GM23248 (cell line): ENCODE measurements at regions not wholly inside any gene's neighbourhood (a gene's known extent, or its start where the extent isn't known, plus 50 kb on each side); places are given as distances from the start of the nearest gene placed in this dataset.

Experiments used
- DNase-seq: peaks from one replicate; pipeline ENCODE4 v3.0.0-alpha.2; 2015
- H2AFZ ChIP-seq: fragments of 200-600 bp; sonication (generic); 2 replicates; pipeline ENCODE4 v1.6.1; 2016; ENCODE audit warnings: antibody characterized with exemption
- H3F3A ChIP-seq: fragments of 200-600 bp; sonication (generic); 2 replicates; pipeline ENCODE4 v1.6.1; 2016; ENCODE audit warnings: mild to moderate bottlenecking, antibody characterized with exemption, mixed run types; ENCODE audit not compliant: insufficient read depth
- H3K27ac ChIP-seq: fragments of 200-600 bp; sonication (generic); 2 replicates; pipeline ENCODE4 v1.5.1; 2016; ENCODE audit warnings: mild to moderate bottlenecking
- H3K27me3 ChIP-seq: fragments of 200-600 bp; sonication (generic); replicated peaks from 2 replicates; pipeline ENCODE4 v1.6.1; 2016; ENCODE audit warnings: mild to moderate bottlenecking; ENCODE audit not compliant: insufficient read depth
- H3K36me3 ChIP-seq: fragments of 200-600 bp; sonication (generic); 2 replicates; pipeline ENCODE4 v1.6.1; 2016; ENCODE audit warnings: low read depth, mild to moderate bottlenecking
- H3K4me1 ChIP-seq: fragments of 200-600 bp; sonication (generic); 2 replicates; pipeline ENCODE4 v1.6.1; 2016; ENCODE audit warnings: mild to moderate bottlenecking; ENCODE audit not compliant: insufficient read depth
- H3K4me2 ChIP-seq: fragments of 200-600 bp; sonication (generic); one replicate; pipeline ENCODE4 v1.6.1; 2016; ENCODE audit warnings: mild to moderate bottlenecking; ENCODE audit not compliant: unreplicated experiment
- H3K4me3 ChIP-seq: fragments of 200-600 bp; sonication (generic); 2 replicates; pipeline ENCODE4 v1.5.1; 2016; ENCODE audit warnings: mild to moderate bottlenecking
- H3K79me2 ChIP-seq: fragments of 200-600 bp; sonication (generic); 2 replicates; pipeline ENCODE4 v1.6.1; 2016; ENCODE audit warnings: mild to moderate bottlenecking; ENCODE audit not compliant: insufficient read depth
- H3K9ac ChIP-seq: fragments of 200-600 bp; sonication (generic); 2 replicates; pipeline ENCODE4 v1.6.1; 2016; ENCODE audit warnings: mild to moderate bottlenecking
- H3K9me2 ChIP-seq: fragments of 200-600 bp; sonication (generic); 2 replicates; pipeline ENCODE4 v1.6.1; 2016; ENCODE audit warnings: mixed run types, mild to moderate bottlenecking, moderate library complexity; ENCODE audit not compliant: insufficient read depth
- H3K9me3 ChIP-seq: fragments of 200-600 bp; sonication (generic); one replicate; pipeline ENCODE4 v1.6.1; 2017; ENCODE audit warnings: low read depth
- H4K20me1 ChIP-seq: fragments of 200-600 bp; sonication (generic); 2 replicates; pipeline ENCODE4 v1.6.0; 2016; ENCODE audit not compliant: insufficient read depth
- EZH2 ChIP-seq: fragments of 200-600 bp; sonication (generic); IDR thresholded peaks from 2 replicates; pipeline ENCODE4 v1.6.1; 2018; ENCODE audit warnings: antibody characterized with exemption, mild to moderate bottlenecking; ENCODE audit not compliant: insufficient read depth, poor library complexity, severe bottlenecking
- EZH2phosphoT487 ChIP-seq: fragments of 200-600 bp; sonication (generic); IDR thresholded peaks from 2 replicates; pipeline ENCODE4 v1.6.1; 2018; ENCODE audit warnings: antibody characterized with exemption, moderate library complexity, mild to moderate bottlenecking, low read depth; ENCODE audit not compliant: insufficient read depth
- WGBS, 2 experiments: methylation state at CpG; one replicate each; pipeline ENCODE4 v1.1.6; 2015 to 2017; ENCODE audit warnings: low lambda C conversion rate in 2 of 2, low coverage in 1 of 2; ENCODE audit errors: missing lambda C conversion rate in 2 of 2; 5-methylcytosine and 5-hydroxymethylcytosine counted together
- in situ Hi-C: fragments of 300-500 bp; cut with MboI; formaldehyde crosslinking; loops from 2 replicates; pipeline ENCODE4 v1.15.0; 2020

GRCh38 chr3:124605781-124606579, 124.3 kb upstream of the UMPS start:
- Histone ChIP-seq H3K79me2 (no peaks in the 10 kb centered on the region), H2AFZ (no peak overlapping the region), H3F3A (peaks cover 3% of the 10 kb centered on the region; the same call in 1 of the 2 replicates), H3K9ac (no peak overlapping the region), H3K9me2 (no peaks in the 10 kb centered on the region), H3K36me3 (no peaks in the 10 kb centered on the region), H4K20me1 (no peaks in the 10 kb centered on the region), H3K27ac (no peak overlapping the region), H3K9me3 (no peaks in the 10 kb centered on the region), H3K4me1 (peaks cover 9% of the 10 kb centered on the region), H3K4me3 (no peak overlapping the region), H3K4me2 (no peak overlapping the region), H3K27me3 (peaks cover 19% of the 10 kb centered on the region; the same call in 1 of the 2 replicates)
- 26 to 28% methylated on average over 6 of the region's 6 CpGs for WGBS, 2 experiments
- in situ Hi-C loops = no loop called here
- DNase-seq = no peak
- TF ChIP-seq EZH2 (no peak), EZH2phosphoT487 (no peak)

GRCh38 chr3:124607163-124607562, 123.1 kb upstream of the UMPS start:
- H3K27me3 ChIP-seq = peaks cover 19% of the 10 kb centered on the region; the same call in 1 of the 2 replicates
- WGBS, 2 experiments = 3 to 4% methylated on average over 1 of the region's 1 CpG
- no peaks in the 10 kb centered on the region for H4K20me1 ChIP-seq
- peaks cover 9% of the 10 kb centered on the region for H3K4me1 ChIP-seq
- no peak overlapping the region for H2AFZ ChIP-seq
- no peaks in the 10 kb centered on the region for H3K79me2 ChIP-seq
- no peak for TF ChIP-seq EZH2
- no peak for TF ChIP-seq EZH2phosphoT487
- H3F3A ChIP-seq = peaks cover 3% of the 10 kb centered on the region; the same call in 1 of the 2 replicates
- in situ Hi-C loops = no loop called here
- no peaks in the 10 kb centered on the region for H3K9me3 ChIP-seq
- H3K9me2 ChIP-seq = no peaks in the 10 kb centered on the region
- H3K4me3 ChIP-seq = no peak overlapping the region
- no peak overlapping the region for H3K9ac ChIP-seq
- peak; percentile 79 for DNase-seq
- H3K4me2 ChIP-seq = no peak overlapping the region
- H3K36me3 ChIP-seq = no peaks in the 10 kb centered on the region
- H3K27ac ChIP-seq = no peak overlapping the region

GRCh38 chr3:124609402-124609801, 120.8 kb upstream of the UMPS start:
- TF ChIP-seq EZH2phosphoT487 = no peak
- no peak overlapping the region for H3K4me2 ChIP-seq
- H3K9me3 ChIP-seq = no peaks in the 10 kb centered on the region
- no peaks in the 10 kb centered on the region for H3K36me3 ChIP-seq
- 0 out of 2 replicates have a peak, but pooled peaks cover 7% of the 10 kb centered on the region for H3K27me3 ChIP-seq
- no peaks in the 10 kb centered on the region for H3K79me2 ChIP-seq
- no peak overlapping the region for H3K27ac ChIP-seq
- H3K4me3 ChIP-seq = no peak overlapping the region
- no peak overlapping the region for H2AFZ ChIP-seq
- H3K9ac ChIP-seq = no peak overlapping the region
- peaks cover 3% of the 10 kb centered on the region; the same call in 1 of the 2 replicates for H3F3A ChIP-seq
- no peaks in the 10 kb centered on the region for H4K20me1 ChIP-seq
- DNase-seq = peak; percentile 48
- 69 to 75% methylated on average over 3 of the region's 3 CpGs for whole genome bisulfite sequencing, 2 experiments
- H3K4me1 ChIP-seq = peaks cover 9% of the 10 kb centered on the region
- no peaks in the 10 kb centered on the region for H3K9me2 ChIP-seq
- in situ Hi-C loops = no loop called here

- Histone ChIP-seq H3K9me2 (no peaks in the 10 kb centered on the region), H3F3A (peaks cover 3% of the 10 kb centered on the region; the same call in 1 of the 2 replicates), H3K9ac (no peak overlapping the region), H2AFZ (no peak overlapping the region), H3K36me3 (no peaks in the 10 kb centered on the region), H3K27ac (no peak overlapping the region), H3K4me3 (no peak overlapping the region), H3K9me3 (no peaks in the 10 kb centered on the region), H3K79me2 (no peaks in the 10 kb centered on the region), H3K4me2 (no peak overlapping the region), H3K27me3 (peaks cover 7% of the 10 kb centered on the region; the same call in 1 of the 2 replicates), H3K4me1 (peaks cover 9% of the 10 kb centered on the region), H4K20me1 (no peaks in the 10 kb centered on the region)
- 100% methylated on average over 1 of the region's 1 CpG for WGBS, 2 experiments
- no peak for DNase-seq
- in situ Hi-C loops = no loop called here
- no peak for TF ChIP-seq EZH2
- TF ChIP-seq EZH2phosphoT487 = no peak
Measured at GRCh38 chr3:124610130-124610529, 120.1 kb upstream of the UMPS start.
